Body of pancreas (tissue), 4 donors: ENCODE measurements at regions not wholly inside any gene's neighbourhood (a gene's known extent, or its start where the extent isn't known, plus 50 kb on each side); places are given as distances from the start of the nearest gene placed in this dataset.

Experiments
- ATAC-seq: fragments of 150-250 bp; one replicate; pipeline ENCODE4 v1.9.1; 2016
- DNase-seq, 4 donors: peaks; one replicate each; pipeline ENCODE4 v3.0.0-alpha.2; 2019
- H3K27ac ChIP-seq, 4 donors: fragments of 200-600 bp; sonication (generic); 1 replicate in 3 of 4; 2 replicates in 1 of 4; pipeline versions ENCODE4 v1.5.1 to v1.6.1; 2016 to 2019; ENCODE audit warnings: mild to moderate bottlenecking in 1 of 4, mixed read lengths in 1 of 4, moderate library complexity in 1 of 4
- H3K27me3 ChIP-seq, 2 donors: fragments of 200-600 bp; sonication (generic); one replicate each; pipeline ENCODE4 v1.6.0; 2016; ENCODE audit warnings: mild to moderate bottlenecking in 1 of 2
- H3K36me3 ChIP-seq, 2 donors: fragments of 200-600 bp; sonication (generic); replicated peaks in 1 of 2; 2 replicates each; pipeline ENCODE4 v1.5.1; 2016; ENCODE audit warnings: low read depth in 2 of 2; ENCODE audit not compliant: insufficient read depth in 1 of 2
- H3K4me1 ChIP-seq: fragments of 200-600 bp; sonication (generic); one replicate; pipeline ENCODE4 v1.6.0; 2016
- H3K4me3 ChIP-seq, 2 donors: fragments of 200-600 bp; sonication (generic); 1 replicate in 1 of 2; 2 replicates in 1 of 2; pipeline ENCODE4 v1.5.1; 2016 to 2019
- H3K9me3 ChIP-seq, 3 donors: fragments of 200-600 bp; sonication (generic); 1 replicate in 2 of 3; 2 replicates in 1 of 3; pipeline ENCODE4 v1.5.1; 2016
- POLR2A ChIP-seq, 3 donors: fragments of 450-650 bp; IDR thresholded peaks; one replicate each; pipeline ENCODE4 v1.6.1; 2016; ENCODE audit warnings: antibody characterized with exemption in 3 of 3, mild to moderate bottlenecking in 2 of 3
- WGBS, 2 donors: methylation state at CpG; one replicate each; pipeline ENCODE4 v1.1.5; 2017; 5-methylcytosine and 5-hydroxymethylcytosine counted together
- intact Hi-C: fragments of 100-400 bp; cut with DNase I; formaldehyde crosslinking; loops from one replicate; pipeline ENCODE4 v1.15.1; 2023
- TF ChIP-seq, protein P1 (sequence below), 7 experiments: fragments of 450-650 bp in 4 of 7; fragments of 200-600 bp in 3 of 7; sonication (generic) in 3 of 7; IDR thresholded peaks; one replicate each; pipeline ENCODE4 v1.5.1; 2016 to 2019; ENCODE audit warnings: antibody characterized with exemption in 7 of 7

DNA sequence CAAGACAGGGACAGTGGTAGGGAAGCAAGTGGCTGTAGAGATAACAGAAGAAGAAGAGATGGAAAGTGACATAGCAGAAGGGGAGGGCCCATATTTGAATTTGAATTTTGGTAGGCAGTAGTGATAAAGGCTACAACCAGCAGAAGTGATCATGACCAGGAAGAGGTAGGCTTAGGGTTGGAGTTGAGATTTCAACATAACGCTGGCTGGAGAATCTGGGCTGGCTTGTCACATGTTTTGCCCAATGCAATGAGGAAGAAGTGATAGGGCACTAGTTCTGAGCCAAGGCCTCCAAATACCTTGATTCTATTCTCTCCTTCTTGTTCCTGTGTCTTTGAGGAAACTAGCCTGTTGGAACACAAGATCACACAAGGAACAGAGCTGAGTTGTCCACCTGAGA lies 69.4 kb downstream of the SCG2 start:
- Histone ChIP-seq H3K4me1 (no peaks in the 10 kb centered on the region), H3K36me3 (no peaks in the 10 kb centered on the region), H3K27ac (no peak overlapping the region), H3K27me3 (no peaks in the 10 kb centered on the region), H3K9me3 (no peaks in the 10 kb centered on the region), H3K4me3 (no peak overlapping the region)
- TF ChIP-seq POLR2A (IDR thresholded peaks at IDR 0.05), result no peak
- TF ChIP-seq, protein P1, sequence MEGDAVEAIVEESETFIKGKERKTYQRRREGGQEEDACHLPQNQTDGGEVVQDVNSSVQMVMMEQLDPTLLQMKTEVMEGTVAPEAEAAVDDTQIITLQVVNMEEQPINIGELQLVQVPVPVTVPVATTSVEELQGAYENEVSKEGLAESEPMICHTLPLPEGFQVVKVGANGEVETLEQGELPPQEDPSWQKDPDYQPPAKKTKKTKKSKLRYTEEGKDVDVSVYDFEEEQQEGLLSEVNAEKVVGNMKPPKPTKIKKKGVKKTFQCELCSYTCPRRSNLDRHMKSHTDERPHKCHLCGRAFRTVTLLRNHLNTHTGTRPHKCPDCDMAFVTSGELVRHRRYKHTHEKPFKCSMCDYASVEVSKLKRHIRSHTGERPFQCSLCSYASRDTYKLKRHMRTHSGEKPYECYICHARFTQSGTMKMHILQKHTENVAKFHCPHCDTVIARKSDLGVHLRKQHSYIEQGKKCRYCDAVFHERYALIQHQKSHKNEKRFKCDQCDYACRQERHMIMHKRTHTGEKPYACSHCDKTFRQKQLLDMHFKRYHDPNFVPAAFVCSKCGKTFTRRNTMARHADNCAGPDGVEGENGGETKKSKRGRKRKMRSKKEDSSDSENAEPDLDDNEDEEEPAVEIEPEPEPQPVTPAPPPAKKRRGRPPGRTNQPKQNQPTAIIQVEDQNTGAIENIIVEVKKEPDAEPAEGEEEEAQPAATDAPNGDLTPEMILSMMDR (IDR thresholded peaks at IDR 0.05), result no peak
- intact Hi-C loops, result no loop called here
- WGBS, 2 donors, result 76 to 81% methylated on average over 1 of the region's 1 CpG
- ATAC-seq, result no peak
- DNase-seq, result no peak

DNA sequence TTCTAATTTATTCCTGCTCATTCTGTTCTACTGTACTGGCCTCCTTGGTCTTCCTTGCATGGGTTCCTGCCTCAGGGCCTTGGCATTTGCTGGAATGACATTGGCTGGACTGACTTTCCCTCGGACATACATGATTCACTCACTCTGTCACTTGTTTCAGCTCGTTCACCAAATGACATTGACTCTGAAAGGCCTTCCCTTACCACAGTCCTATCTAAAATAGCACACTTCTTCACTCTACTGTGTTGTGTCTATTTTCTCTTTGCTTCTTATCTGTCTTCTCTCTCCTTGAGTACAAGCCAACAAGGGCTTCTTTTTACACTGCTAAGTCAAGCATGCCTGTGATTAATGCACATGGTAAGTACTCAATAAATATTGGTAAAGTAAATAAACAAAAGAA lies 65.6 kb downstream of the SCG2 start:
- ATAC-seq (no peak), DNase-seq (no peak)
- Histone ChIP-seq H3K36me3 (no peaks in the 10 kb centered on the region), H3K9me3 (no peaks in the 10 kb centered on the region), H3K4me3 (no peak overlapping the region), H3K27ac (no peak overlapping the region), H3K27me3 (no peaks in the 10 kb centered on the region), H3K4me1 (peaks cover 5% of the 10 kb centered on the region)
- WGBS, 2 donors, result 50 to 62% methylated on average over 2 of the region's 2 CpGs
- intact Hi-C loops, result no loop called here
- TF ChIP-seq POLR2A (IDR thresholded peaks at IDR 0.05), result no peak
- TF ChIP-seq, protein P1 (IDR thresholded peaks at IDR 0.05), result no peak

DNA sequence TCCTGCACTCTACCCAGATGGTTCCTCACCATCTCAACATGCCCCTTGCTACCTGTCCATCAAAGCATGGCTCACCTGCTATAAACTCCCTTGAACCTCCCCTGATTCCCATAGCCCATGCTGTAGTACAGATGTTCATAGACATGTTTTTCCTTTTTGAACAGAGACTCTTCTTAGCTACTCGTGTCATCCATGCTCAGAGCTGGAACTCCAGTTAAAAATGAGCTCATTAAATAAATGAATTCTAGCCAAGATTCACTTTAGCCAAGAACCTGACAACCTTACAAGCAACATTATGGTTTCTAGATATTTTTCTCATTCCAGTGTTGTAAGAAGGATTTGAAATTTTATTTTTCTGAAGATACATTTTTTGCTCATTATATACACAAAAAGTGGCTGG lies 65.0 kb downstream of the SCG2 start:
- peaks cover 5% of the 10 kb centered on the region for H3K4me1 ChIP-seq
- WGBS, 2 donors, result 46 to 57% methylated on average over 1 of the region's 1 CpG
- H3K9me3 ChIP-seq, result no peaks in the 10 kb centered on the region
- no peaks in the 10 kb centered on the region for H3K27me3 ChIP-seq
- H3K4me3 ChIP-seq, result no peak overlapping the region
- intact Hi-C loops, result no loop called here
- TF ChIP-seq, protein P1 (IDR thresholded peaks at IDR 0.05), result no peak
- no peak for TF ChIP-seq POLR2A (IDR thresholded peaks at IDR 0.05)
- no peaks in the 10 kb centered on the region for H3K36me3 ChIP-seq
- no peak overlapping the region for H3K27ac ChIP-seq
- DNase-seq (no peak), ATAC-seq (no peak)

DNA sequence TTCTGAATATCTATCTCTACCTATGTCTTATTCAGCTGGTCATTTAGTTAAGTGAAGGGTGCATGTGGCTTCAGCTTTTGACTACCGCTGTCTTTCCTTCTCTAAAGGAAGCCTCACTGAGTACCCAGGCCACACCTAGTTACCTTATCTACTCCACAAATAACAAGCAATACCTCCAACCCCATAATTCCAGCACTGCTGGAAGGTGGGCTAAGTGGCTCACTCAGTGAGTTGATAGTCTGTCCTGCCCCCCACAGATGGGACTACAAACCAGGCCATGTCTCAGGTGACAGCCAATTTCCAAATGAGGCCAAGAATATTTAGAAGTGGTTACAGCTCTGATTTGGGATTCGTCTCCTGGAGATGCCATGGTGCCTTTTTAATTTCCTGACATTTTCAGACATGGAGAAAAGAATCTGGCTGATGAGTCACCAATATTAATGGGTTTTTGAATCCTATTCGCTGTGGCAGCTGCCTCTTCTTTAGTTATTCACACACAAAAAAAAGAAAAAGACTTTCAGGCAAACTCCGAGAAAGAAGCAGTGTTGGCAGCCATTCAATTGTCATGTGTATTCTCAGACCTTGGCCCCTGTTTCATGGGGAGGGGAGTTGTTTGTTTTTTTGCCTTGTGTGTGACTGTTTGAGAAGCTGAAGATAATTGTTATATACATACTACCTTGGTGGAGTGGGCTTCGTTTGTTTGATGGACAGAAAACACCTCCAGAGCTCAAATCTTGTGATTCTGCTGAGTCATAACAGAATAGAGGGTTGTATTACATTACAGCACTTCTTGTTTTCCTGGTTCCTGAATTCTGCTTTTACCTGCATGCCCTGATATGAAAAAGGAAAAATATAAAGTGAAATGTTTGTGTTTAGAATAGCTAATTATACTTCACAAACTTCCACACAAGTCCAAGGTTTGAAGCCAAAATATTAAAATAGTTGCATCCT lies 64.2 kb downstream of the SCG2 start:
- peak in 1 of 4 donors; percentile 4 for DNase-seq
- intact Hi-C loops, result no loop called here
- Histone ChIP-seq H3K4me1 (peaks cover 5% of the 10 kb centered on the region), H3K9me3 (no peaks in the 10 kb centered on the region), H3K4me3 (no peak overlapping the region), H3K27me3 (no peaks in the 10 kb centered on the region), H3K36me3 (no peaks in the 10 kb centered on the region), H3K27ac (no peak overlapping the region)
- WGBS, 2 donors, result 33 to 41% methylated on average over 5 of the region's 5 CpGs
- peak; percentile 35 for ATAC-seq
- TF ChIP-seq POLR2A (IDR thresholded peaks at IDR 0.05), result no peak
- TF ChIP-seq, protein P1 (IDR thresholded peaks at IDR 0.05), result no peak
